Stomach (tissue), 4 donors: ENCODE measurements at regions not wholly inside any gene's neighbourhood (a gene's known extent, or its start where the extent isn't known, plus 50 kb on each side); places are given as distances from the start of the nearest gene placed in this dataset.

Source experiments
- EP300 ChIP-seq: sonication (generic); formaldehyde crosslinking; IDR thresholded peaks from one replicate; pipeline ENCODE4 v1.6.1; 2017; ENCODE audit warnings: antibody characterized with exemption
- POLR2A ChIP-seq, 4 donors: fragments of 450-650 bp; IDR thresholded peaks; one replicate each; pipeline ENCODE4 v1.6.1; 2016; ENCODE audit warnings: antibody characterized with exemption in 4 of 4, control low read depth in 2 of 4, mild to moderate bottlenecking in 1 of 4, moderate library complexity in 1 of 4
- POLR2AphosphoS5 ChIP-seq, 3 donors: sonication (generic); formaldehyde crosslinking; IDR thresholded peaks; one replicate each; pipeline ENCODE4 v1.6.1; 2016; ENCODE audit warnings: antibody characterized with exemption in 3 of 3
- TF ChIP-seq, protein P1 (sequence below), 7 experiments: fragments of 450-650 bp in 4 of 7; fragments of 200-600 bp in 3 of 7; sonication (generic) in 3 of 7; IDR thresholded peaks; one replicate each; pipeline ENCODE4 v1.5.1; 2016 to 2019; ENCODE audit warnings: antibody characterized with exemption in 7 of 7, control low read depth in 2 of 7, mild to moderate bottlenecking in 1 of 7

DNA sequence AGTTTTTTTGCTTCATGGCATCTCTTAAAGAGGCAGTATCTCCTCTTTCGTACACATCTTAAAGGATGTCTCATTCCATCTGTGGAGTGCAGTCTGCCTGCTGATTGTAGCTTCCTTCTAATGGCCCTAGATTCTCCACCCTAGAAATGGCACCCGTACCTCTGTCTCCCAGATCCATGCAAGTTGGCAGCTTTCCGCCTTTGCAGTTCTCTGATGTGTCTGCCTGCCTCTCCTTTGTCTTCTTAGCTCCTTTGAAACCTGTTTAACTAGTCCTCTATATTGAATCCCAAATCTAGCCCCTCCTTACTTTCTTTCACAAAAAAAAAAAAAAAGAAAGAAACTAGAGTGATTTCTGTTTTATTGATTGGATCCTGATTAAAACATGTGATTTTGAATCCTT is 1025.0 kb downstream of the ZPLD1 start:
- TF ChIP-seq EP300 = no peak
- TF ChIP-seq POLR2A (IDR thresholded peaks at IDR 0.05) = no peak
- TF ChIP-seq, protein P1, sequence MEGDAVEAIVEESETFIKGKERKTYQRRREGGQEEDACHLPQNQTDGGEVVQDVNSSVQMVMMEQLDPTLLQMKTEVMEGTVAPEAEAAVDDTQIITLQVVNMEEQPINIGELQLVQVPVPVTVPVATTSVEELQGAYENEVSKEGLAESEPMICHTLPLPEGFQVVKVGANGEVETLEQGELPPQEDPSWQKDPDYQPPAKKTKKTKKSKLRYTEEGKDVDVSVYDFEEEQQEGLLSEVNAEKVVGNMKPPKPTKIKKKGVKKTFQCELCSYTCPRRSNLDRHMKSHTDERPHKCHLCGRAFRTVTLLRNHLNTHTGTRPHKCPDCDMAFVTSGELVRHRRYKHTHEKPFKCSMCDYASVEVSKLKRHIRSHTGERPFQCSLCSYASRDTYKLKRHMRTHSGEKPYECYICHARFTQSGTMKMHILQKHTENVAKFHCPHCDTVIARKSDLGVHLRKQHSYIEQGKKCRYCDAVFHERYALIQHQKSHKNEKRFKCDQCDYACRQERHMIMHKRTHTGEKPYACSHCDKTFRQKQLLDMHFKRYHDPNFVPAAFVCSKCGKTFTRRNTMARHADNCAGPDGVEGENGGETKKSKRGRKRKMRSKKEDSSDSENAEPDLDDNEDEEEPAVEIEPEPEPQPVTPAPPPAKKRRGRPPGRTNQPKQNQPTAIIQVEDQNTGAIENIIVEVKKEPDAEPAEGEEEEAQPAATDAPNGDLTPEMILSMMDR (IDR thresholded peaks at IDR 0.05) = no peak
- TF ChIP-seq POLR2AphosphoS5 (IDR thresholded peaks at IDR 0.05) = no peak
